ENCODE measurements at regions not wholly inside any gene's neighbourhood (a gene's known extent, or its start where the extent isn't known, plus 50 kb on each side); places are given as distances from the start of the nearest gene placed in this dataset.

DNA sequence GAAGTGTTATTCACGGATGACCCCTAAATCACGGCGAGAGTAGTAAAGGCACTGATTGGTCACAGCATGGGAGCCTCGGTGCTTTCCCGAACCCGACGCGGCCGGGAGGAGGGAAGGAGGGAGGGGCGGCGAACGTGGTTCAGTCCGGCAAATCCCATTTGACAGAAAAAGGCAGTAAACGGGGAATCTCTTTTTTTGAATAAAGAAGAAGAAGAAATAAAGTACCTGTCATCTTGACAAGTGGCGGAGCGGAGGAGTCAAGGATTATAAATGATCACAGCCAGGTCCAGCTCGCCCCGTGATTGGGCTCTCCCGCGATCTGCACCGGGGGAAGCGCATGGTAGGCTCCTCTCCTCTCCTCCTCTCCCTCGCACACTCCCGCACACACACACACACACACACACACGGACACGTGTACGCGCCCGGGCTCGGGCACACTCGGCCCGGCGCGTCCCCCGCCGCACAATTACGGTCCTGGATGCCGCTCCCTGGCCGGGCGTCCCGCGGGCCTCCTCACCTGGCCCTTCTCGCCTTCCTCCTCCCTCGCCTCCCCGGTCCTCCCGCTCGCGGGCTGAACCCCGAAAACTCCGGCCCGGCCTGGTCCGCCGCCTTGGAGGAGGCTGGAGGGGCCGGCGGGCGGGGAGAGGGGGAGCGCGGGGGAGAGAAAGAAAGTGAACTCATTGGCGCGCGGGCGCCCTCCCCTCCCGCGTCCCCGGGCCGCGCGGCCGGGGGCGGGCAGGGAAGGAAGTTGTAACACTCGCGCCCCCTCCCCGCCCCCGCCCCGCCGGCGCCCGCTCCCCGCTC is 99.2 kb upstream of the TENM3 start:
- Mint-ChIP-seq H3K27ac (no peak overlapping the region), H3K36me3 (ENCODE audit: low read depth) (no peaks in the 10 kb centered on the region), H3K4me1 (ENCODE audit: low read depth) (peaks cover 17% of the 10 kb centered on the region), H3K9me3 (no peaks in the 10 kb centered on the region), H3K4me3 (peak overlapping the region; percentile 63), H3K27me3 (peaks cover 77% of the 10 kb centered on the region)
- no peak for DNase-seq

DNA sequence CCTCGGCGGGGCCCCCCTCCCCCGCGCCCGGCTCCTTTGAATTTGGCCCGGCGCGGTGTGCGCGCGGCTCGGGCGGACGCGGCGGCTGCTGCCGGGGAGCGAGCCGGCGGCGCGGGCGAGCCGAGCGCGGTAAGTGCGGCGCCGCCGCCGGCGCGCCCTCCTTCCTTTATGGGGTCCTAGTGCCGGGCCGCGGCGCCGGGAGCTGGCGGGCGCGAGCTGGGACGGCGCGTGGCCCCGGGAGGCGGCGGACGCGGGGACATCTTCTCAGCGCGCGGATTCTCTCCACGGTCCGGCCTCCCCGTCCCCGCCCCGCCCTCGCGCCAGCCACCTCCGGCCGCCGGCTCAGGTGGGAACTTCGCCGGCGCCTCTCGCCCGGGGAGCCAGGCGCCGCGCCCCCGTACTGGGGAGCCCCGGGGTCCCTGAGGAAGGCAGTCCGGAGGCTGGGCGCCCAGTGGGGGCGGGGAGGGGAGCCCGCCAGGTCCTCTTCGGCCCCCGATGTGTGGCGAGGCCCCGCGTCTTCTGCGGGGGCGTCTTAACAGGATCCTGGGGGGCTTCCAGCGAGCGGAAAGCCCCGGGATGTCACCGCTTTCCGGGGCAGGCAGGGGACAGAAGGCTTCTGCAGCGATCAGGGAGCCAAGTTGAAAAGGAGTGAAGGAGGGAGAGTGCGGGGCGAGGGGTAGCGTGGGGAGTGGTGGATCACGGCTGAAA is 98.4 kb upstream of the TENM3 start:
- Mint-ChIP-seq H3K4me3 (peak overlapping the region; percentile 57), H3K27ac (peak overlapping the region; percentile 73), H3K27me3 (peaks cover 69% of the 10 kb centered on the region), H3K4me1 (ENCODE audit: low read depth) (peaks cover 17% of the 10 kb centered on the region), H3K9me3 (no peaks in the 10 kb centered on the region), H3K36me3 (ENCODE audit: low read depth) (no peaks in the 10 kb centered on the region)
- no peak for DNase-seq

DNA sequence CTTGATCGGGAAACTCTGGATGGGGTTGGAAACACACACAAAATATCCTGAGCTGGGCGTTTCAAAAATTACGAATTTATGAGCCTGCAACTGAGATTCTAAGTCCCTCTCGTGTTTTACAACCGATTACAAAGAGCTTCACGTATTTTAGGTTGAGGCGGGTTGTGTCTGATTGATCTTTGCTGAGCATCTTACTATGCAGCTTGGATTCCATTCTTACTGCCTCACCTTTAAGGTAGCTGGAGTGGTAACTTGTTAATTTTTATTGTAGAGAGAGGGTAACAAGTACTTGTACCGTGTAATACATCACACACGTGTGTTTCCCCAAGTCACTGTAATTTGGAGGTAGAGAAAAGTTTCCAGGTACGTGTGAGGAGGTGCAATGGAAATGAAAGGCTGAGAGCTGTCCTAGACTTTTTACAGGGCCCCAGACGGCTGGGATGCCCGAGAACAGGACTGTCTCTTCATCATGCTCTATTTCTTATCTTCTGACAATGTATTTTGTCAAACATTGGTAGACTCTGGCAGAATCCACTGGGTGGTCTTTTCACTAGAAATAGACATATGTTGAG is 97.8 kb upstream of the TENM3 start:
- Mint-ChIP-seq H3K9me3 (no peaks in the 10 kb centered on the region), H3K4me1 (ENCODE audit: low read depth) (peaks cover 17% of the 10 kb centered on the region), H3K27ac (peak overlapping the region; percentile 73), H3K27me3 (peaks cover 66% of the 10 kb centered on the region), H3K36me3 (ENCODE audit: low read depth) (no peaks in the 10 kb centered on the region), H3K4me3 (peak overlapping the region; percentile 57)
- no peak for DNase-seq

DNA sequence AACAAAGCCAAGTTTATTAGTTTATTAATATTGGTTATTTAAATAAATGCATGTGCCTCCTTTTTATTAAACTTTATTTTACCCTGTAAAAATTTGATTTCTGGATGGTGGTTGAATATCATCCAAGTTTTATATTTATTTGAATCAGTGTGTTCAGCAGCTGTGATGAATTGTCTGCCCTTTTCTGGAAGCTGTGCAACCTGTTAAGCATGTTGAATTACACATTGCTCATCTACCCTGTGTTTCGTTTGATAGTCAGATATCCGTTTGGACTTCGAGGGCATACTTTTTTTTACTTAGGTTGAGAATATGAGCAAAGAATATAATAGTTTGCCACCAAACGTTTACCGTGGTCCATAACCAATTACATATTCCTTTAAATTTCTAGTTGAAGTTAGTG is 95.8 kb upstream of the TENM3 start:
- no peaks in the 10 kb centered on the region for H3K9me3 Mint-ChIP-seq
- peaks cover 17% of the 10 kb centered on the region for H3K4me1 Mint-ChIP-seq (ENCODE audit: low read depth)
- no peak overlapping the region for H3K4me3 Mint-ChIP-seq
- no peaks in the 10 kb centered on the region for H3K36me3 Mint-ChIP-seq (ENCODE audit: low read depth)
- H3K27me3 Mint-ChIP-seq: peaks cover 47% of the 10 kb centered on the region
- no peak for DNase-seq
- no peak overlapping the region for H3K27ac Mint-ChIP-seq

DNA sequence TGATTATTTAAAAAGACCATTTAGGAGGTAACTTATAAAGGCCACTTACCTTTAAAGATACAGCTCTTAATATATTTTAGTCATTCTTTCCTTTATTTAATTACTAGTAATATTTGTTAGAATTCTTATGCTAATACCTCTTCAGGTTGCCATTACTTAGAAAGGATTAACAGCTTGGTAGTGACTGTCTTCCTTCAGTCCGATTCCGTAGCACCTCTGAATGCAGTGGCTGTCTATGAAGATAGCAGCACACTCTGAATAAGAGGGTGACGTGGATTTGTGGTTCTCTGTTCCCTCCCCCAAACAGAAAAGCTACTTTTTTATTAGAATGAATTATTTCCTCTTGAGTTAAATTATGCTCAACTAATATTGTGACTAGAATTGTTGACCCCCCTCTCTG is 92.6 kb upstream of the TENM3 start:
- Mint-ChIP-seq H3K27ac (no peak overlapping the region), H3K4me1 (ENCODE audit: low read depth) (no peaks in the 10 kb centered on the region), H3K27me3 (peaks cover 23% of the 10 kb centered on the region), H3K4me3 (no peak overlapping the region), H3K9me3 (no peaks in the 10 kb centered on the region), H3K36me3 (ENCODE audit: low read depth) (no peaks in the 10 kb centered on the region)
- no peak for DNase-seq

DNA sequence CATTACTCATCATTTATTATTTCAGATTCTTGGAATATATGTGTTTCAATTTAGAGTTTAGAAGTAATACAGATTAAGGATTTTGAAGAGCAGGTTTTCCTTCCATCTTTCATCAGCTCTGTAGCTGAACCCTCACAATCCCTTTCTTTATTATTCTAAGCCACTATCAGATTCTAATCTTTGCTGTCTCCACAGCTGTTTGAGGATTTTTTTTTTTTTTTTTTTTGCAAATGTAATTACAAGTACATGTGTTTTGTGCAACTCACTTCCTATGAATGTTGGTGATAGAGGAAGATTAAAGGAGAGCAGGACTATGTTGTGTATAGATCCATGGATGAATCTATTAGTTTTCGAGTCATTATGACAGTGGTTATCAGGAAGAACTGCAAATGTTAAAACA is 87.4 kb upstream of the TENM3 start:
- H3K27ac Mint-ChIP-seq: no peak overlapping the region
- H3K4me3 Mint-ChIP-seq: no peak overlapping the region
- no peaks in the 10 kb centered on the region for H3K36me3 Mint-ChIP-seq (ENCODE audit: low read depth)
- DNase-seq: no peak
- H3K4me1 Mint-ChIP-seq (ENCODE audit: low read depth): no peaks in the 10 kb centered on the region
- peaks cover 2% of the 10 kb centered on the region for H3K27me3 Mint-ChIP-seq
- peaks cover 4% of the 10 kb centered on the region for H3K9me3 Mint-ChIP-seq

DNA sequence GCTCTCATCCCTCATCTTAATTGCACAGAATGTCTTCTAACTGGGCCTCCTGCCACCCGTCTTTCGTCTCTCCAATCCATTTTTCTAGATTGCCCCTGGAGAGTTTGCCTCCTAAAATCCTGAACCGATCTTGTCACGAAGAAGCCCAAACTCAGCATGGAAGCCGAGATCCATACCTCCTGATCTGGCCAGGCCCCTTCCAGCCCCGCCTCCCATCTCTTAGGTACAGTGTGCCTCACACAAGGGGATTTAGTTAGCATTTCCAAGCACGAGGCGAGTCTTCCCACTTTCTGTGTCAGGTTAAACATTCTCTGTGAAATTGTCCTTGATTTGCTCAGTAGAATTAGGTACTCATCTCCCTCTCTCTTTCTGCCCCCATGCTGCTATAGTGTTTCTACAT is 80.0 kb upstream of the TENM3 start:
- peaks cover 4% of the 10 kb centered on the region for H3K9me3 Mint-ChIP-seq
- H3K27ac Mint-ChIP-seq: no peak overlapping the region
- H3K4me3 Mint-ChIP-seq: no peak overlapping the region
- no peak for DNase-seq
- H3K4me1 Mint-ChIP-seq (ENCODE audit: low read depth): no peaks in the 10 kb centered on the region
- no peaks in the 10 kb centered on the region for H3K36me3 Mint-ChIP-seq (ENCODE audit: low read depth)
- H3K27me3 Mint-ChIP-seq: no peaks in the 10 kb centered on the region

DNA sequence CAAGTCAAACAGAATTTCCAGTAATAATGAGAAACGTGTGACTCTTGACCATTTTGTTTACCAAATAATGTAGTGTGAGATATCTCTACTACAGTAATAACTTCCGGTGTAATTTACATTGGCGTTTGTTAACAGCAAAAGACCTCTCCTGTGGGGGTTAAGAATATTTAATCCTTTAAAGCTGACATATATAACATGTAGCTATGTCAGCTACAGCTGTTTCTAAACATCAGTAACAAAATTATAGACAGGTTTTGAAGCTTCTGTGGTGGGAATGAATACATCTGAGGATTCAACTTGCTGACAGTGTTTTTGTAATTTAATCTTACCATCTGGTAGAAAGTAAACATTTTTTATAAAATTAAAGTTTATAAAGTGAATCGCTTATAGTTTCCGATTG is 73.6 kb upstream of the TENM3 start:
- no peak for DNase-seq
- Mint-ChIP-seq H3K9me3 (no peaks in the 10 kb centered on the region), H3K4me3 (no peak overlapping the region), H3K27me3 (no peaks in the 10 kb centered on the region), H3K4me1 (ENCODE audit: low read depth) (no peaks in the 10 kb centered on the region), H3K27ac (no peak overlapping the region), H3K36me3 (ENCODE audit: low read depth) (no peaks in the 10 kb centered on the region)

DNA sequence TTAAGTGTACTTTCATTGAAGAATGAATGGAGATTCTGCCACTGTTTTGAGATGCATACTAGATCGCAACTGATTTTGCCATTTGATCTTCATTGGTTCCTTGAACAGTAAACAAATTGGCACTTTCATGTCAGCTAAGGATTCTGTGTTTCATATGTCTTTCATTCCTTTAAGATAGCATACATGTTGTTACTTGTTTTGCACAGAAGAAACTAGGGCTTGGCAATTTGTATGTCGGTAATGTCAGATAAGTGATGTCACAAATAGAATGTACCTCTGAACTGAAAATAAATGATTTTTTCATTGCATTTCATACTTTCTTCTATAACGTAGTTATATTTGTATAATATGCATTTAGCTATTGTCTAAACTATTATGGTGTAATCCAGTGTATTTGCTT is 73.2 kb upstream of the TENM3 start:
- no peak for DNase-seq
- H3K9me3 Mint-ChIP-seq: no peaks in the 10 kb centered on the region
- no peaks in the 10 kb centered on the region for H3K4me1 Mint-ChIP-seq (ENCODE audit: low read depth)
- no peaks in the 10 kb centered on the region for H3K36me3 Mint-ChIP-seq (ENCODE audit: low read depth)
- no peak overlapping the region for H3K4me3 Mint-ChIP-seq
- H3K27me3 Mint-ChIP-seq: no peaks in the 10 kb centered on the region
- no peak overlapping the region for H3K27ac Mint-ChIP-seq

DNA sequence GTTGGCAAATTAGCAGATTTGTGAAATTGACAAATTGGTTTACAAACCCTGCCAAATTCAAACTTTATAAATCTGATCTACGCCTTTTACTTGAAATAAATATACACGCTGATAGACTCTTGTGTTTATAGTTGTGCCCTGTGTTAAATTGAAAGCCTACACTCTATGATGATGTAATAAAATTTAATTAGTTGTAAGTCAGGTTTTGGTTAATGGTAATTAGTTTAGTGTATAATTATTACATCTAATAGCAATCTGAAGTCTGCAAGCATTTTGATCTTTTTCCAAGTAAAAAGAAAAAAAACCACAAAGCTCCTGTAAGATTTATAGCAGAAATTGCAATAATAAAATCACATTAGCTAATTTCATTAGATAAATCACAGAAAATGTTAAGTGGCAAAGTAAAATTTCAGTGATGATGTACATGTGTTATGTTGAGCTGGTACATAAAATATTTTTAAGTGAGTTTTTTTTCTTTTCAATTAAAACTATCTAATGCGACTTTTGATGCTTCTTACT is 72.7 kb upstream of the TENM3 start:
- no peaks in the 10 kb centered on the region for H3K4me1 Mint-ChIP-seq (ENCODE audit: low read depth)

DNA sequence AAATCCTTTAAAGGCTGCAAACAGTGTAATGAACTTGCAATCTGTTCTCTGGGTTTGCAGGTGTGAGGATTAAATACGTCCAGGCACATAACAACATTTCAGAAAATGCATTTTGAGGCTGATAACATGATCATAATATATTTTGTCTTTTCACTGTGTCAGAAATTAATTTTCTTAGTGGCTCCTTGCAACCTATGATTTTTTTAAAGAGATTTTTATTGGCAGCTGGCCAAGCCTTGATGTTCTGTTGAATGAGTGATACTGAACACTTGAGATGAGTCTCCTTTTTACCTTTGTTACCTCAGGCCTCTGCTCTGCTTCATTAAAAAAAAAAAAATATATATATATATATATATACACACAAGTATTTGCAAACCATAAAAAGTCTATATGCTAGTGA is 68.2 kb upstream of the TENM3 start:
- H3K27me3 Mint-ChIP-seq: no peaks in the 10 kb centered on the region
- H3K27ac Mint-ChIP-seq: no peak overlapping the region
- no peak for DNase-seq
- no peak overlapping the region for H3K4me3 Mint-ChIP-seq
- H3K9me3 Mint-ChIP-seq: no peaks in the 10 kb centered on the region
- H3K36me3 Mint-ChIP-seq (ENCODE audit: low read depth): no peaks in the 10 kb centered on the region
- no peaks in the 10 kb centered on the region for H3K4me1 Mint-ChIP-seq (ENCODE audit: low read depth)

More for the DNA sequence above, 72.7 kb upstream of the TENM3 start:
- no peaks in the 10 kb centered on the region for H3K9me3 Mint-ChIP-seq
- H3K4me3 Mint-ChIP-seq: no peak overlapping the region
- no peak for DNase-seq
- no peaks in the 10 kb centered on the region for H3K36me3 Mint-ChIP-seq (ENCODE audit: low read depth)
- no peak overlapping the region for H3K27ac Mint-ChIP-seq
- H3K27me3 Mint-ChIP-seq: no peaks in the 10 kb centered on the region

DNA sequence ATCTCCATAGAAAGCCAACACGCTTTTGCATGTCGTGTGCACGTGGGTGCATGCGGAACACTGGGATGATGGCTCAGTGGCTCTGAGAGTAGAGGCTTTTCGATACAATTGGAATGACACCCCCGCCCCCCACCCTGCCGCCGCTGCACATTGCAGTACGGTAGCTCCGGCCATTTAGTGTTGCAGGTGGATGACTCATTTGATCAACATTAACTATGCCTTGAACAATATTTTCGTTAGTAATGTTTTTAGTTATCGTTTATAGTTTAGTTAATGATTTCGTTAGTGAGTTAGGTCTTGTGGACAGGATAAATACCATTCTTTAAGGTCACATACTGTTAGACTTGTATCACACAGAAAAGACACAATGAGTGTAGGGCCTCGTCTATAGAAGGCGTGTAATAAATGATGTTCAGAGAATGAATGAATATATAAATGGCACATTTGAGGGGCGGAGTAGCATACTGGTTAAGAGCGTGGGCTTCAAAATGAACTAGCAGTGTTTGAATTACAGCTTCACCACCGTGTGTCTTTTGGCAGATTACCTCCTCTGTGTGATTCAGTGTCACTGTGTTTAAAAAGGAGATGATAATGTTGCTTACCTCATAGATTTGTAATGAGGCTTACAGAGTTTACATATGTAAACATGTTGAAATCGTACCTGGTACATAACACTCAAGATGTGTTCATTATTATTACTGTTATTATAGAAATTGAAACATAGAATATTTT is 67.2 kb upstream of the TENM3 start:
- no peaks in the 10 kb centered on the region for H3K9me3 Mint-ChIP-seq
- H3K27me3 Mint-ChIP-seq: no peaks in the 10 kb centered on the region
- no peak for DNase-seq
- H3K36me3 Mint-ChIP-seq (ENCODE audit: low read depth): no peaks in the 10 kb centered on the region
- no peaks in the 10 kb centered on the region for H3K4me1 Mint-ChIP-seq (ENCODE audit: low read depth)
- no peak overlapping the region for H3K4me3 Mint-ChIP-seq
- no peak overlapping the region for H3K27ac Mint-ChIP-seq

DNA sequence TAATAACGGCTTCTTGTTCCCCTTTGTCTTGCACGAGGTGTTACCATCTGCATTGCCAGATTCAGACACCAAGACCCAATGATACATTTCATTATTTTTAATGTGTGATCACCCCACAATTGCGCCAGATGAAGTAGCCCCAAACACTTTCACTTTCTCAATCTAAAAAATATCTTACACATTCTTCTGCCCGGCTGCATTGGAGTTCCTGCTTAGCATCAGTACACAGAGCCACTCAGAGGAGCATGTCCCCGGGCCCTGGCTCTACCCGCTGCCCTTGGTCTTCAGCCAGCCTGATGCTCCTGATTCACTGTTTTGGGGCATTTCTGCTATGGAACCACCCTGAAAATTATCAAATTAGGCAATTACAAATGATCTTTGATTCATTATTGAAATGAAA is 66.0 kb upstream of the TENM3 start:
- Mint-ChIP-seq H3K36me3 (ENCODE audit: low read depth) (no peaks in the 10 kb centered on the region), H3K27ac (no peak overlapping the region), H3K4me3 (no peak overlapping the region), H3K9me3 (no peaks in the 10 kb centered on the region), H3K27me3 (no peaks in the 10 kb centered on the region), H3K4me1 (ENCODE audit: low read depth) (no peaks in the 10 kb centered on the region)
- no peak for DNase-seq

DNA sequence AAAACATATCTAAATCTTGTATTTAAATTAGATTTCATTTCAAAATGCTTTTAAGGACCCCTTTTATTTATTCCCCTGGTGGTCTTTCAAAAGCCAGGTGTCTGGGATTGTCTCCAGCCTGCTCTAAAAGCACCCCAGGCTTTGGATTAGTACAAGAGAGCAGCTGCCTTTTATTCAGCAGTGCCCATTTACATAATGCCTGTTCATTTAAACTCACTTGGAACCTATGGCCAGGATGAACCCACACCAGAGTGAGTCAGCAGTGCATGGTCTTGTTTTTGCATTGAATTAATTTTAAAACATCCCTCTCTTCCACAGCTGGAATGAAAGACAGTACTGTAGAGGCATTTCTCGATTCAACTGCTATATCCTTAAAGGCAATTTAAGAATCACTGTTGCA is 64.1 kb upstream of the TENM3 start:
- H3K9me3 Mint-ChIP-seq: no peaks in the 10 kb centered on the region
- H3K36me3 Mint-ChIP-seq (ENCODE audit: low read depth): no peaks in the 10 kb centered on the region
- no peak overlapping the region for H3K4me3 Mint-ChIP-seq
- no peak overlapping the region for H3K27ac Mint-ChIP-seq
- no peaks in the 10 kb centered on the region for H3K27me3 Mint-ChIP-seq
- no peak for DNase-seq
- no peaks in the 10 kb centered on the region for H3K4me1 Mint-ChIP-seq (ENCODE audit: low read depth)
